NT2/D1 (cell line): ENCODE measurements at regions not wholly inside any gene's neighbourhood (a gene's known extent, or its start where the extent isn't known, plus 50 kb on each side); places are given as distances from the start of the nearest gene placed in this dataset.

Experiments used
- YY1 ChIP-seq: IDR thresholded peaks from 2 replicates; pipeline ENCODE4 v1.6.1; 2011; ENCODE audit not compliant: insufficient read length, insufficient read depth
- ZNF274 ChIP-seq: IDR thresholded peaks from 2 replicates; pipeline ENCODE4 v1.6.1; 2011; ENCODE audit warnings: mild to moderate bottlenecking, low read depth, low read length

- TF ChIP-seq YY1 (no peak), ZNF274 (no peak)
Measured at GRCh38 chr13:22489771-22490170, 691.0 kb upstream of the SGCG start.
